GM12878 (cell line): ENCODE measurements at regions not wholly inside any gene's neighbourhood (a gene's known extent, or its start where the extent isn't known, plus 50 kb on each side); places are given as distances from the start of the nearest gene placed in this dataset.

Experiments
- ATAC-seq: fragments of 200-7000 bp; cut with Tn5 transposase; 3 replicates; pipeline ENCODE4 v1.9.1; 2020; ENCODE audit warnings: mild to moderate bottlenecking, moderate library complexity
- BruUV-seq: library from RNA; stranded (reverse); fragments of 400-500 nt; replicated peaks from 2 replicates; lab custom pipeline; 2021; lab: Mats Ljungman, UMichigan
- CTCF ChIA-PET: fragments of 300-600 bp; sonication (Branson Sonifier 250); formaldehyde crosslinking; extraction: SDS; loops from one replicate; lab custom pipeline; 2021; ENCODE audit warnings: inconsistent platforms; lab: Yijun Ruan, JAX
- POLR2A ChIA-PET: fragments of 350-600 bp; formaldehyde crosslinking; extraction: SDS; loops from one replicate; lab custom pipeline; 2021; ENCODE audit warnings: inconsistent platforms; lab: Charles Lee
- RAD21 ChIA-PET: fragments of 300-600 bp; sonication (Branson Sonifier 250); formaldehyde crosslinking; loops from one replicate; lab custom pipeline; 2023; ENCODE audit warnings: antibody characterized with exemption; ENCODE audit not compliant: unreplicated experiment; lab: Charles Lee
- SMC1A ChIA-PET: fragments of 300-600 bp; sonication (Branson Sonifier 250); formaldehyde crosslinking; loops from one replicate; lab custom pipeline; 2023; ENCODE audit not compliant: unreplicated experiment, uncharacterized antibody; lab: Charles Lee
- DNase-seq: peaks from one replicate; pipeline ENCODE4 v3.0.0-alpha.2; 2011; ENCODE audit warnings: low read depth, low spot score
- FAIRE-seq: peaks from 3 replicates; lab custom pipeline; 2011; peaks lifted over from hg19 to GRCh38; lab: Jason Lieb, UNC
- H2AFZ ChIP-seq: 2 replicates; pipeline ENCODE4 v1.6.0; 2011; ENCODE audit warnings: low read depth, low read length, control low read depth; ENCODE audit not compliant: control insufficient read depth
- H3K27ac ChIP-seq: 2 replicates; pipeline ENCODE4 v1.5.1; 2011; ENCODE audit warnings: control low read depth; ENCODE audit not compliant: control insufficient read depth, insufficient read depth
- H3K27me3 ChIP-seq, 2 experiments: replicated peaks in 1 of 2; 2 replicates each; pipeline versions ENCODE4 v1.6.0 to v1.6.1; 2011; ENCODE audit warnings: low read length in 1 of 2; ENCODE audit not compliant: control insufficient read depth in 2 of 2, insufficient read depth in 2 of 2
- H3K36me3 ChIP-seq, 2 experiments: 2 replicates each; pipeline ENCODE4 v1.5.1; 2011; ENCODE audit warnings: low read length in 1 of 2; ENCODE audit not compliant: control insufficient read depth in 2 of 2, insufficient read depth in 2 of 2
- H3K4me1 ChIP-seq: 2 replicates; pipeline ENCODE4 v1.6.1; 2011; ENCODE audit warnings: mild to moderate bottlenecking, low read length, moderate library complexity, mixed read lengths; ENCODE audit not compliant: control insufficient read depth, insufficient read depth
- H3K4me2 ChIP-seq: 2 replicates; pipeline ENCODE4 v1.6.0; 2011; ENCODE audit warnings: control low read depth; ENCODE audit not compliant: control insufficient read depth, insufficient read depth
- H3K4me3 ChIP-seq: fragments of 200-600 bp; sonication (generic); 2 replicates; pipeline ENCODE4 v1.5.1; 2016
- H3K79me2 ChIP-seq: 2 replicates; pipeline ENCODE4 v1.6.0; 2011; ENCODE audit warnings: low read length; ENCODE audit not compliant: control insufficient read depth, insufficient read depth
- H3K9ac ChIP-seq: 2 replicates; pipeline ENCODE4 v1.8.0; 2011; ENCODE audit warnings: low read length, control low read depth, mixed read lengths; ENCODE audit not compliant: control insufficient read depth, insufficient read depth
- H3K9me3 ChIP-seq: replicated peaks from 3 replicates; pipeline ENCODE4 v1.5.1; 2011; ENCODE audit warnings: mild to moderate bottlenecking, low read length; ENCODE audit not compliant: control insufficient read depth, insufficient read depth
- H4K20me1 ChIP-seq: 2 replicates; pipeline ENCODE4 v1.6.0; 2011; ENCODE audit not compliant: control insufficient read depth, insufficient read depth
- GATAD2B ChIP-seq: fragments of 450-650 bp; conservative IDR thresholded peaks from 2 replicates; pipeline ENCODE4 v1.6.1; 2017; ENCODE audit warnings: low read depth, mild to moderate bottlenecking, moderate library complexity
- IKZF1 ChIP-seq: fragments of 450-650 bp; conservative IDR thresholded peaks from 2 replicates; pipeline ENCODE4 v1.6.1; 2017; ENCODE audit warnings: antibody characterized with exemption, mild to moderate bottlenecking
- MAX ChIP-seq: IDR thresholded peaks from 2 replicates; pipeline ENCODE4 v1.6.1; 2012; ENCODE audit warnings: low read depth, low read length, improper control_type of control experiment
- SRF ChIP-seq, 2 experiments: IDR thresholded peaks; 2 replicates each; pipeline ENCODE4 v1.6.1; 2011; ENCODE audit warnings: low read depth in 2 of 2, low read length in 2 of 2, mild to moderate bottlenecking in 1 of 2, moderate library complexity in 1 of 2
- TAF1 ChIP-seq: IDR thresholded peaks from 2 replicates; pipeline ENCODE4 v1.6.1; 2011; ENCODE audit warnings: mild to moderate bottlenecking, low read depth, low read length, borderline replicate concordance
- WGBS: methylation state at CpG from one replicate; pipeline ENCODE4 v1.1.6; 2016; ENCODE audit warnings: low lambda C conversion rate; ENCODE audit not compliant: insufficient replicate concordance, insufficient coverage; ENCODE audit errors: missing lambda C conversion rate; 5-methylcytosine and 5-hydroxymethylcytosine counted together
- in situ Hi-C: fragments of 300-500 bp; cut with MboI; formaldehyde crosslinking; loops from 9 replicates; pipeline ENCODE4 v1.14.3; 2018; ENCODE audit warnings: mixed read lengths
- intact Hi-C: fragments of 100-400 bp; cut with micrococcal nuclease; formaldehyde crosslinking; loops from one replicate; pipeline ENCODE4 v1.14.2; 2022; ENCODE audit not compliant: unreplicated experiment
- TF ChIP-seq, protein P1 (sequence below): fragments of 450-650 bp; IDR thresholded peaks from 2 replicates; pipeline ENCODE4 v1.6.1; 2016; ENCODE audit warnings: mild to moderate bottlenecking

- Histone ChIP-seq H3K4me1 (peaks cover 21% of the 10 kb centered on the region), H3K36me3 (no peaks in the 10 kb centered on the region), H3K4me3 (no peak overlapping the region), H3K9me3 (no peaks in the 10 kb centered on the region), H3K9ac (no peak overlapping the region), H4K20me1 (no peaks in the 10 kb centered on the region), H2AFZ (no peak overlapping the region; the same call in 1 of the 2 replicates), H3K4me2 (peak overlapping the region; percentile 26), H3K79me2 (no peaks in the 10 kb centered on the region), H3K27ac (no peak overlapping the region), H3K27me3 (no peaks in the 10 kb centered on the region)
- SMC1A ChIA-PET: no interaction called here
- DNase-seq: no peak
- CTCF ChIA-PET: interaction anchor here (1.1 kb wide), 1 partner anchor 20 kb away, joined by 3 read pairs; no protein-coding TSS in a partner anchor
- WGBS: 72% methylated on average over 3 of the region's 3 CpGs
- in situ Hi-C loops (no loop called here), intact Hi-C loops (no loop called here)
- ATAC-seq: no peak
- FAIRE-seq: no peak
- TF ChIP-seq IKZF1 (no peak), GATAD2B (no peak), SRF (IDR thresholded peaks at IDR 0.05; ENCODE audit: low read depth in 2 of 2, low read length in 2 of 2) (no peak), MAX (no peak), TAF1 (no peak)
- TF ChIP-seq, protein P1, sequence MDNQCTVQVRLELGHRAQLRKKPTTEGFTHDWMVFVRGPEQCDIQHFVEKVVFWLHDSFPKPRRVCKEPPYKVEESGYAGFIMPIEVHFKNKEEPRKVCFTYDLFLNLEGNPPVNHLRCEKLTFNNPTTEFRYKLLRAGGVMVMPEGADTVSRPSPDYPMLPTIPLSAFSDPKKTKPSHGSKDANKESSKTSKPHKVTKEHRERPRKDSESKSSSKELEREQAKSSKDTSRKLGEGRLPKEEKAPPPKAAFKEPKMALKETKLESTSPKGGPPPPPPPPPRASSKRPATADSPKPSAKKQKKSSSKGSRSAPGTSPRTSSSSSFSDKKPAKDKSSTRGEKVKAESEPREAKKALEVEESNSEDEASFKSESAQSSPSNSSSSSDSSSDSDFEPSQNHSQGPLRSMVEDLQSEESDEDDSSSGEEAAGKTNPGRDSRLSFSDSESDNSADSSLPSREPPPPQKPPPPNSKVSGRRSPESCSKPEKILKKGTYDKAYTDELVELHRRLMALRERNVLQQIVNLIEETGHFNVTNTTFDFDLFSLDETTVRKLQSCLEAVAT: no peak
- no TSS peak for BruUV-seq
- POLR2A ChIA-PET: no interaction called here
- RAD21 ChIA-PET: no interaction called here
Measured at GRCh38 chr12:116358536-116358892, 81.0 kb upstream of the MED13L start.
